ENCODE measurements at regions not wholly inside any gene's neighbourhood (a gene's known extent, or its start where the extent isn't known, plus 50 kb on each side); places are given as distances from the start of the nearest gene placed in this dataset.
A peak's percentile ranks its signal among the peaks of the same experiment; 100 is the strongest.

DNA sequence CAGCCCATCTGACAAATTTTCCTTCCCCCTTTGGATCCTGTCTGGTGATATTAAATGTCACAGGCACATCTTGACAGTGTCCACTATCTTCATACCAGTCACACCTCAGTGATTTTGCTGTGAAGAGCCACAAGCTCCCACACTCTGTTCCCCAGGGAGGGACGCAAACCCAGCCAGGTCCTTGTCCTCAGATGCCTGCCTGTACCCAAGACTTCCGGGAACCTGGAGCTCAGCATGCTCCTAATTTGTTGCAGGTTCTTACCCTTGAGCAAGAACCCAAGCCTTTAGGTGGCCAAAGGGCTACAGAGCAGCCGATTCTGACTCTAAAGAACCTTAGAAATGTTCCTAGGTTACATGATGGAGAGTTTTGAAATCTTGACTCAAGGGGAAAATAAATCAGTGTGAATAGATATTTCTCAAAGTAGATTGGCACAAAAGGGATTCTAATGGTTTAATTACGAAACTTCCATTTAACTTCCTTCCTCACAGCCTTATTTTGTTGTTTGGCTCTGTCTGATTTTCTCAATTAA lies 66.2 kb upstream of the MTHFD1L start:
- DNase-seq (ENCODE audit: low spot score): no peak
- in situ Hi-C loops (cut with MboI; ENCODE audit: low pct_unique_long_range_greater_than_20kb, low sequenced_read_pairs, unreplicated experiment): no loop called here
- TF ChIP-seq, protein P1, sequence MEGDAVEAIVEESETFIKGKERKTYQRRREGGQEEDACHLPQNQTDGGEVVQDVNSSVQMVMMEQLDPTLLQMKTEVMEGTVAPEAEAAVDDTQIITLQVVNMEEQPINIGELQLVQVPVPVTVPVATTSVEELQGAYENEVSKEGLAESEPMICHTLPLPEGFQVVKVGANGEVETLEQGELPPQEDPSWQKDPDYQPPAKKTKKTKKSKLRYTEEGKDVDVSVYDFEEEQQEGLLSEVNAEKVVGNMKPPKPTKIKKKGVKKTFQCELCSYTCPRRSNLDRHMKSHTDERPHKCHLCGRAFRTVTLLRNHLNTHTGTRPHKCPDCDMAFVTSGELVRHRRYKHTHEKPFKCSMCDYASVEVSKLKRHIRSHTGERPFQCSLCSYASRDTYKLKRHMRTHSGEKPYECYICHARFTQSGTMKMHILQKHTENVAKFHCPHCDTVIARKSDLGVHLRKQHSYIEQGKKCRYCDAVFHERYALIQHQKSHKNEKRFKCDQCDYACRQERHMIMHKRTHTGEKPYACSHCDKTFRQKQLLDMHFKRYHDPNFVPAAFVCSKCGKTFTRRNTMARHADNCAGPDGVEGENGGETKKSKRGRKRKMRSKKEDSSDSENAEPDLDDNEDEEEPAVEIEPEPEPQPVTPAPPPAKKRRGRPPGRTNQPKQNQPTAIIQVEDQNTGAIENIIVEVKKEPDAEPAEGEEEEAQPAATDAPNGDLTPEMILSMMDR (IDR thresholded peaks at IDR 0.05; ENCODE audit: extremely low read depth, insufficient read depth, missing control alignments): no peak

DNA sequence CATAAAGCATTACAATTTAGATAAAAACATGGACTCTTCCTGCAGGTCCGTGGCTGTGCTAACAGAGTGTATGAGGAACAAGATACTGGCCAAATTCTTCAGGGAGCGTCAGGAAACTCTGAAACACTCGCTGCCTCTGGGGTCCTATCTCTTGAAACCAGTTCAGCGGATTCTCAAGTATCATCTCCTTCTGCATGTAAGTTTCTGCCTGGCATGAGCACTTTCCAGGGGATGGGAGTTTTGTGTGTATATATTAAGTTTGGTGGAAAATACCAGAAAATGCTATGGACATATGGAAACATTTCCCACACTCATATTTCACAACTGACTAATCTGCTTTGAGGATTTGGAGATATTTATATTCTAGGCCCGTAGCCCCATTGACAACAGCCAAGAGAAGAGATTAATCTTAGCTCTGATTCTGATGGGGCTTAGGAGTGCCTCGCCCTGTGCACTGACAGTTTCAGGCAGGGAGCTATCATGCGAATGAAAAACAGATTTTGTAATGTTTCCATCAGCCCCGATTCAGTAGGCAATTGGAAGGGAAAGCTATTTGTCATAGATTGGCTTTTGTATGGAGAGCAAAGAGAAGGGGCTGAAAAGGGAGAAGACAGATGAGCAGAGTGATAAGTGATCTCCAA lies 64.7 kb upstream of the MTHFD1L start:
- TF ChIP-seq, protein P1 (IDR thresholded peaks at IDR 0.05; ENCODE audit: extremely low read depth, insufficient read depth, missing control alignments): no peak
- DNase-seq (ENCODE audit: low spot score): no peak
- in situ Hi-C loops (cut with MboI; ENCODE audit: low pct_unique_long_range_greater_than_20kb, low sequenced_read_pairs, unreplicated experiment): loop anchor here (25.0 kb wide), 1 partner anchor 738 kb away; the partner anchor contains the start of gene ULBP3

DNA sequence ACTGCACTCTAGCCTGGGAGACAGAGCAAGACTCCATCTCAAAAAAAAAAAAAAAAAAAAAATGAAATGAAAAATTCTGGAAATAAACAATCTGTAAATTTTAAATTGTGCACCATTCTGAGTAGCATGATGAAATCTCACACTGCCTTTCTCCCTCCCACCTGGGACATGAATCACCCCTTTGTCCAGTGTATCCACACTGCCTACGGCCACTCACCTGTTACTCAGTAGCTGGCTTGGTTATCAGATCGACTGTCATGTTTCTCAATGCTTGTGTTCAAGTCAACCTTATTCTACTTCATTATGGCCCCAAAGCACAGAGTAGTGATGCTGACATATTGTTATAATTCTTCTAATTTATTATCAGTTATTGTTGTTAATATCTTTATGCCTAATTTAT lies 58.7 kb upstream of the MTHFD1L start:
- TF ChIP-seq, protein P1 (IDR thresholded peaks at IDR 0.05; ENCODE audit: extremely low read depth, insufficient read depth, missing control alignments): no peak
- in situ Hi-C loops (cut with MboI; ENCODE audit: low pct_unique_long_range_greater_than_20kb, low sequenced_read_pairs, unreplicated experiment): loop anchor here (25.0 kb wide), 1 partner anchor 744 kb away; the partner anchor contains the start of gene ULBP3
- DNase-seq (ENCODE audit: low spot score): no peak

DNA sequence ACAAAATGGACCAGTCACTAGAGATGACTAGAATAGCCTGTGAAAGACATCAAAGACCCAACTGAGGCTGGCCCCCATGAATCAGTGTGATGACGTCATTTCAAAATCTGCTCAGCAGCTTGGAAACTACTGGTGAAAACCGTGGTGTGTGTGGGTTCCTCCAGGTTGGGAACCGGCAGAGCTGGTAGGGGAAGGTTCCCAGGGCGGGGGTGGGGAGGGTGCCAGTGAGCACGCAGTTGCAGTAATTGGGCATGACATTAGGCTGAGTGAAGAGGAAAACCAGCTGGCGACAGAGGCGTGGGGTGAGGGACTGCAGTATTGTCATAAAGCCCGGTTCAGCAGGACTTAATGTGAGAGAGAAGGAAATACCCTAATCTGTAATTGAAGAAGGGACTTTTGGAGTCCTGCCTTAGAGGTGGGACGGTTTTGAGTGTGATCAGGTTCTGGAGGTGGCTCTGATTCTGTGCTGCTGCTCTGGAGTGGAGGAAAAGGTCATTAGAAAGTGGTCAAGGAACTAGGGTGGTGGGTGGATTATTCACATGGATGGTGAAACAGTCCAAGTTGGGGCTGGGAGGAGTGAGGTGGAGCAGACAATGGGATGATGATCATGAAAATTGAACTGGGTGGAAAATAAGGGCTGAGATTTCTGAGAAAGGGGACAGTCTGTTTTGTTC lies 52.0 kb upstream of the MTHFD1L start:
- TF ChIP-seq, protein P1 (IDR thresholded peaks at IDR 0.05; ENCODE audit: extremely low read depth, insufficient read depth, missing control alignments): no peak
- in situ Hi-C loops (cut with MboI; ENCODE audit: low pct_unique_long_range_greater_than_20kb, low sequenced_read_pairs, unreplicated experiment): loop anchor here (10.0 to 25.0 kb wide), 2 partner anchors 399 to 751 kb away; partner anchors contain the start of gene ULBP3
- peak; percentile 71 for DNase-seq (ENCODE audit: low spot score)

DNA sequence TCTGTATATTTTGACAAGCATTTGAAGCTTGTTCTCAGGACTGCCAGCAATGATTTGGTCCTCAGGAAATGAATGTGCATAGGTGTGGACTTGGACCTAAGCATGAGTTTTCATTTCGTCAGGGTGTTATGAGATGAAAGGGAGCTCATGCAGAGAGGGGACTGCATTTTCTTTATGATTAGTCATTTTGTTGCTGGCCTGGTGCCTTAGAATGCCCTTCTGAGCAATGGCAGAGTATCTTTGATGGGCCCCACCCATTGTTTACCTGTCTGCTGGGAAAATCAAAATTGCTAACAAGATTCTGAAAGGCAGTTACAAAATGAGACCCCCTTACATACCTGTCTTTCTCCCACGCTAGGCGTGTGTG lies 51.5 kb upstream of the MTHFD1L start:
- in situ Hi-C loops (cut with MboI; ENCODE audit: low pct_unique_long_range_greater_than_20kb, low sequenced_read_pairs, unreplicated experiment): loop anchor here (10.0 to 25.0 kb wide), 2 partner anchors 399 to 752 kb away; partner anchors contain the start of gene ULBP3
- peak; percentile 62 for DNase-seq (ENCODE audit: low spot score)
- TF ChIP-seq, protein P1 (IDR thresholded peaks at IDR 0.05; ENCODE audit: extremely low read depth, insufficient read depth, missing control alignments): no peak

All from GM13977 (cell line).